ENCODE measurements at regions not wholly inside any gene's neighbourhood (a gene's known extent, or its start where the extent isn't known, plus 50 kb on each side); places are given as distances from the start of the nearest gene placed in this dataset.
"Not testable (repeated sequence)": the region's sequence is repeated elsewhere in the genome, so short reads cannot be mapped to it uniquely, and the experiment has no call there.

- H3K36me3 ChIP-seq (ENCODE audit: control insufficient read depth, insufficient read depth, low read length), result no peaks in the 10 kb centered on the region
- no peaks in the 10 kb centered on the region for H3K27me3 ChIP-seq (replicated peaks; ENCODE audit: control insufficient read depth, insufficient read depth, low read length, poor library complexity, severe bottlenecking)
- no peaks in the 10 kb centered on the region for H3K4me1 ChIP-seq (ENCODE audit: control insufficient read depth, insufficient read depth, low read length, poor library complexity, severe bottlenecking)
- DNase-seq, result no peak
- no peak overlapping the region for H3K27ac ChIP-seq (ENCODE audit: insufficient read depth, low read length, poor library complexity, severe bottlenecking)
- H3K4me3 ChIP-seq (ENCODE audit: insufficient read depth, low read depth, low read length, poor library complexity, severe bottlenecking), result no peak overlapping the region
- H3K9me3 ChIP-seq (ENCODE audit: control insufficient read depth, low read length), result no peaks in the 10 kb centered on the region
Observed at GRCh38 chr1:55522353-55522903, 307.3 kb upstream of the USP24 start.

DNA sequence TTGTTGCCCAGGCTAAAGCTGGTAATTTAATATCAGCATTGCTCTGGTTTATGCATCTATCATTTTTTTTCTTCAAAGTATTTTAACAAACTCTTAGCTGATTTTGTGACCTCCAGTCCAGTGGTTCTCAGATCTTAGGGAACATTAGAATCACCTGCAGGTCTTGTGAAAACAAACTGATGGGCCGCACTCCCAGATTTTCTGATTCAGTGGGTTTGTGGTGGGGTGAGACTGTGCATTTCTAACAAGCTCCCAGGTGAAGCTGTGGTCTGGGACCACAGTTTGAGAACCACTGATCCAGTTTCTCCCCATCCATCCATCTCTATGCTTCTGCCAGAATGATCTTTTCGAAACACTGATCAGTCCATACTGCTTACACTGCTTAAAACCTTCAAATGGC is 305.7 kb upstream of the USP24 start:
- Histone ChIP-seq H3K4me3 (ENCODE audit: insufficient read depth, low read depth, low read length, poor library complexity, severe bottlenecking) (no peak overlapping the region), H3K4me1 (ENCODE audit: control insufficient read depth, insufficient read depth, low read length, poor library complexity, severe bottlenecking) (no peaks in the 10 kb centered on the region), H3K36me3 (ENCODE audit: control insufficient read depth, insufficient read depth, low read length) (no peaks in the 10 kb centered on the region), H3K27me3 (replicated peaks; ENCODE audit: control insufficient read depth, insufficient read depth, low read length, poor library complexity, severe bottlenecking) (no peaks in the 10 kb centered on the region), H3K9me3 (ENCODE audit: control insufficient read depth, low read length) (no peaks in the 10 kb centered on the region), H3K27ac (ENCODE audit: insufficient read depth, low read length, poor library complexity, severe bottlenecking) (no peak overlapping the region)
- no peak for DNase-seq

GRCh38 chr1:55519937-55520683 is 304.9 kb upstream of the USP24 start:
- Histone ChIP-seq H3K36me3 (ENCODE audit: control insufficient read depth, insufficient read depth, low read length) (no peaks in the 10 kb centered on the region), H3K9me3 (ENCODE audit: control insufficient read depth, low read length) (no peaks in the 10 kb centered on the region), H3K4me1 (ENCODE audit: control insufficient read depth, insufficient read depth, low read length, poor library complexity, severe bottlenecking) (no peaks in the 10 kb centered on the region), H3K27ac (ENCODE audit: insufficient read depth, low read length, poor library complexity, severe bottlenecking) (no peak overlapping the region), H3K27me3 (replicated peaks; ENCODE audit: control insufficient read depth, insufficient read depth, low read length, poor library complexity, severe bottlenecking) (no peaks in the 10 kb centered on the region), H3K4me3 (ENCODE audit: insufficient read depth, low read depth, low read length, poor library complexity, severe bottlenecking) (no peak overlapping the region)
- DNase-seq, result no peak

- Histone ChIP-seq H3K4me3 (ENCODE audit: insufficient read depth, low read depth, low read length, poor library complexity, severe bottlenecking) (no peak overlapping the region), H3K36me3 (ENCODE audit: control insufficient read depth, insufficient read depth, low read length) (no peaks in the 10 kb centered on the region), H3K27me3 (replicated peaks; ENCODE audit: control insufficient read depth, insufficient read depth, low read length, poor library complexity, severe bottlenecking) (no peaks in the 10 kb centered on the region), H3K27ac (ENCODE audit: insufficient read depth, low read length, poor library complexity, severe bottlenecking) (no peak overlapping the region), H3K4me1 (ENCODE audit: control insufficient read depth, insufficient read depth, low read length, poor library complexity, severe bottlenecking) (no peaks in the 10 kb centered on the region), H3K9me3 (ENCODE audit: control insufficient read depth, low read length) (no peaks in the 10 kb centered on the region)
- DNase-seq, result no peak
Observed at GRCh38 chr1:55519276-55519675, 304.1 kb upstream of the USP24 start.

GRCh38 chr1:55517036-55517435 is 301.9 kb upstream of the USP24 start:
- Histone ChIP-seq H3K27ac (ENCODE audit: insufficient read depth, low read length, poor library complexity, severe bottlenecking) (no peak overlapping the region), H3K4me1 (ENCODE audit: control insufficient read depth, insufficient read depth, low read length, poor library complexity, severe bottlenecking) (no peaks in the 10 kb centered on the region), H3K27me3 (replicated peaks; ENCODE audit: control insufficient read depth, insufficient read depth, low read length, poor library complexity, severe bottlenecking) (no peaks in the 10 kb centered on the region), H3K9me3 (ENCODE audit: control insufficient read depth, low read length) (no peaks in the 10 kb centered on the region), H3K36me3 (ENCODE audit: control insufficient read depth, insufficient read depth, low read length) (no peaks in the 10 kb centered on the region), H3K4me3 (ENCODE audit: insufficient read depth, low read depth, low read length, poor library complexity, severe bottlenecking) (no peak overlapping the region)
- DNase-seq, result no peak

DNA sequence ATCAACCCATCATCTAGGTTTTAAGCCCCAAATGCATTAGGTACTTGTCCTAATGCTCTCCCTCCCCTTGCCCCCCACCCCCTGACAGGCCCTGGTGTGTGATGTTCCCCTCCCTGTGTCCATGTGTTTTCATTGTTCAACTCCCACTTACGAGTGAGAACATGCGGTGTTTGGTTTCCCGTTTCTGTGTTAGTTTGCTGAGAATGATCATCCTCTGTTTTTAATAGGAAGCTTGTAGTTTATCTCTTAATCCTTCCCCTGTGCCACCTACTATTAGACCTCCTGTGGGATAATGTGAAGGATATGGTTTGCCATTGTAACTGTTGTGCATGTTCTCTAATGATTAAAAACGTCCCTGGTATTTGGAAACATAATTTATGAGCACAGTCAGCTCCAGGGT is 299.4 kb upstream of the USP24 start:
- H3K4me1 ChIP-seq (ENCODE audit: control insufficient read depth, insufficient read depth, low read length, poor library complexity, severe bottlenecking); H3K27me3 ChIP-seq (replicated peaks; ENCODE audit: control insufficient read depth, insufficient read depth, low read length, poor library complexity, severe bottlenecking); H3K9me3 ChIP-seq (ENCODE audit: control insufficient read depth, low read length); H3K36me3 ChIP-seq (ENCODE audit: control insufficient read depth, insufficient read depth, low read length); H3K27ac ChIP-seq (ENCODE audit: insufficient read depth, low read length, poor library complexity, severe bottlenecking); H3K4me3 ChIP-seq (ENCODE audit: insufficient read depth, low read depth, low read length, poor library complexity, severe bottlenecking); DNase-seq: not testable (repeated sequence)

- Histone ChIP-seq H3K27ac (ENCODE audit: insufficient read depth, low read length, poor library complexity, severe bottlenecking) (no peak overlapping the region), H3K9me3 (ENCODE audit: control insufficient read depth, low read length) (no peaks in the 10 kb centered on the region)
Observed at GRCh38 chr1:55512466-55512865, 297.3 kb upstream of the USP24 start.

DNA sequence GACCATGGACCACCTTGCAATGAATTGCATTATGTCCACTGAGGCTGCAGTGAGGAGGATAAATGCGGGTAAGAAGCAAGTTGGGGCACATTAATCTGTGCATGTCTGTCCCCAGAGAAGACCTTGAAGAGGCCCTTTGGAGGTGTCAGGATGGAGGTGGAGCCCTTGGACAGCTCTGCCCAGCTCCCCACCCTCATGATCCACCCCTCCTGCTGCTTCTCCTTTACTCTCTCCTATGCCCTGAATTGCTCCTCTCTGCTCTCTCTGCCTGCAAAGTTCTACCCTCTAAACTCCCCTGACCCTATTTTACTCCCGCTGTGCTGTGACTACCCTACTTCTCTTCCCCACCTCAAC is 292.4 kb upstream of the USP24 start:
- Histone ChIP-seq H3K27me3 (replicated peaks; ENCODE audit: control insufficient read depth, insufficient read depth, low read length, poor library complexity, severe bottlenecking) (peaks cover 6% of the 10 kb centered on the region), H3K4me3 (ENCODE audit: insufficient read depth, low read depth, low read length, poor library complexity, severe bottlenecking) (no peak overlapping the region), H3K4me1 (ENCODE audit: control insufficient read depth, insufficient read depth, low read length, poor library complexity, severe bottlenecking) (no peaks in the 10 kb centered on the region), H3K27ac (ENCODE audit: insufficient read depth, low read length, poor library complexity, severe bottlenecking) (no peak overlapping the region), H3K36me3 (ENCODE audit: control insufficient read depth, insufficient read depth, low read length) (no peaks in the 10 kb centered on the region), H3K9me3 (ENCODE audit: control insufficient read depth, low read length) (no peaks in the 10 kb centered on the region)
- no peak for DNase-seq

More at GRCh38 chr1:55512466-55512865, 297.3 kb upstream of the USP24 start:
- Histone ChIP-seq H3K4me1 (ENCODE audit: control insufficient read depth, insufficient read depth, low read length, poor library complexity, severe bottlenecking) (no peaks in the 10 kb centered on the region), H3K4me3 (ENCODE audit: insufficient read depth, low read depth, low read length, poor library complexity, severe bottlenecking) (no peak overlapping the region), H3K36me3 (ENCODE audit: control insufficient read depth, insufficient read depth, low read length) (no peaks in the 10 kb centered on the region), H3K27me3 (replicated peaks; ENCODE audit: control insufficient read depth, insufficient read depth, low read length, poor library complexity, severe bottlenecking) (no peaks in the 10 kb centered on the region)
- DNase-seq, result no peak

GRCh38 chr1:55506740-55507577 is 291.8 kb upstream of the USP24 start:
- Histone ChIP-seq H3K36me3 (ENCODE audit: control insufficient read depth, insufficient read depth, low read length) (no peaks in the 10 kb centered on the region), H3K9me3 (ENCODE audit: control insufficient read depth, low read length) (no peaks in the 10 kb centered on the region), H3K4me1 (ENCODE audit: control insufficient read depth, insufficient read depth, low read length, poor library complexity, severe bottlenecking) (no peaks in the 10 kb centered on the region), H3K27ac (ENCODE audit: insufficient read depth, low read length, poor library complexity, severe bottlenecking) (no peak overlapping the region), H3K27me3 (replicated peaks; ENCODE audit: control insufficient read depth, insufficient read depth, low read length, poor library complexity, severe bottlenecking) (peaks cover 6% of the 10 kb centered on the region), H3K4me3 (ENCODE audit: insufficient read depth, low read depth, low read length, poor library complexity, severe bottlenecking) (no peak overlapping the region)
- no peak for DNase-seq

DNA sequence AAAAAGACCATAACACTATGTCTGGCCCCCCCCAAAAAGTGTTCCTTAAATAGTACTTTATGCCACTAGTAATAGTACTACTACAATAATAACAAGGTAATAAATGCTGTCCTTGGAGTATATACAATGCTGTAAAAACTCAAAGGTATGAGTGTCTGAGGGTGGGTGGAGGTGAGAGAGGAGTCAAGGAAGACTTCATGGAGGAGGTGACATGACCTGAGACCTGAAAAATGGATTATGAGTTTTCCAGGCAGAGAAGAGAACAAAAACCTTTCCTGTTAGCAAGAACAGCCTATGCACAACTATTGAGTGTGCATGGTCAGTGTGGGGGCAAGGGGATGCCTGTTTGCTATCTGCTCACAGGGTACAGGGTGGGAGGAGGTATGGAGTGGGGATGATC is 290.2 kb upstream of the USP24 start:
- Histone ChIP-seq H3K36me3 (ENCODE audit: control insufficient read depth, insufficient read depth, low read length) (no peaks in the 10 kb centered on the region), H3K4me1 (ENCODE audit: control insufficient read depth, insufficient read depth, low read length, poor library complexity, severe bottlenecking) (no peaks in the 10 kb centered on the region), H3K27me3 (replicated peaks; ENCODE audit: control insufficient read depth, insufficient read depth, low read length, poor library complexity, severe bottlenecking) (peaks cover 6% of the 10 kb centered on the region), H3K9me3 (ENCODE audit: control insufficient read depth, low read length) (no peaks in the 10 kb centered on the region), H3K27ac (ENCODE audit: insufficient read depth, low read length, poor library complexity, severe bottlenecking) (no peak overlapping the region), H3K4me3 (ENCODE audit: insufficient read depth, low read depth, low read length, poor library complexity, severe bottlenecking) (no peak overlapping the region)
- DNase-seq, result no peak
